Panc1 (cell line): ENCODE measurements at regions not wholly inside any gene's neighbourhood (a gene's known extent, or its start where the extent isn't known, plus 50 kb on each side); places are given as distances from the start of the nearest gene placed in this dataset.
"Not testable (repeated sequence)": the region's sequence is repeated elsewhere in the genome, so short reads cannot be mapped to it uniquely, and the experiment has no call there.

ENCODE experiments used
- ATAC-seq: fragments of 200-7000 bp; cut with Tn5 transposase; 2 replicates; pipeline ENCODE4 v1.9.1; 2020; ENCODE audit warnings: mild to moderate bottlenecking, moderate library complexity
- BruUV-seq: library from RNA; stranded (reverse); fragments of 400-500 nt; replicated peaks from 2 replicates; lab custom pipeline; 2021; lab: Mats Ljungman, UMichigan
- CTCF ChIA-PET: fragments of 300-600 bp; sonication (Branson Sonifier 250); formaldehyde crosslinking; loops from one replicate; lab custom pipeline; 2022; ENCODE audit warnings: antibody characterized with exemption; lab: Charles Lee
- POLR2A ChIA-PET: fragments of 300-600 bp; sonication (Branson Sonifier 250); formaldehyde crosslinking; loops from one replicate; lab custom pipeline; 2022; ENCODE audit warnings: antibody characterized with exemption; lab: Charles Lee
- DNase-seq: peaks from one replicate; pipeline ENCODE4 v3.0.0-alpha.2; 2010; ENCODE audit warnings: low read depth, low spot score
- H3K27ac ChIP-seq: 2 replicates; pipeline ENCODE4 v1.5.1; 2011; ENCODE audit warnings: mild to moderate bottlenecking, low read length, inconsistent platforms
- H3K27me3 ChIP-seq: fragments of 200-500 bp; sonication (Bioruptor generic); 2 replicates; pipeline ENCODE4 v1.6.0; 2014; ENCODE audit warnings: low read length, inconsistent platforms; ENCODE audit not compliant: control insufficient read depth, insufficient read depth
- H3K36me3 ChIP-seq: fragments of 200-500 bp; sonication (Bioruptor generic); 2 replicates; pipeline ENCODE4 v1.5.1; 2014; ENCODE audit warnings: inconsistent platforms, mild to moderate bottlenecking, low read length, moderate library complexity; ENCODE audit not compliant: control insufficient read depth, insufficient read depth
- H3K4me1 ChIP-seq: 2 replicates; pipeline ENCODE4 v1.5.1; 2011; ENCODE audit warnings: inconsistent platforms, mild to moderate bottlenecking, low read length, moderate library complexity; ENCODE audit not compliant: control insufficient read depth, insufficient read depth
- H3K4me3 ChIP-seq, 2 experiments: 2 replicates each; pipeline ENCODE4 v1.5.1; 2011 to 2012; ENCODE audit warnings: low read depth in 2 of 2, low read length in 2 of 2, mild to moderate bottlenecking in 2 of 2, inconsistent platforms in 1 of 2, moderate library complexity in 1 of 2
- H3K9me3 ChIP-seq: fragments of 200-500 bp; sonication (Bioruptor generic); 2 replicates; pipeline ENCODE4 v1.5.1; 2014; ENCODE audit warnings: low read depth, mild to moderate bottlenecking, inconsistent platforms, low read length, moderate library complexity; ENCODE audit not compliant: control insufficient read depth, insufficient read depth
- CTCF ChIP-seq: fragments of 450-650 bp; IDR thresholded peaks from 2 replicates; pipeline ENCODE4 v1.5.1; 2017; ENCODE audit warnings: mild to moderate bottlenecking
- POLR2AphosphoS5 ChIP-seq: IDR thresholded peaks from 2 replicates; pipeline ENCODE4 v1.6.1; 2012; ENCODE audit warnings: mild to moderate bottlenecking, low read depth, low read length, moderate library complexity
- REST ChIP-seq, 2 experiments: IDR thresholded peaks; 2 replicates each; pipeline ENCODE4 v1.6.1; 2011 to 2012; ENCODE audit warnings: low read depth in 2 of 2, control low read depth in 1 of 2, low read length in 1 of 2, mild to moderate bottlenecking in 1 of 2, moderate library complexity in 1 of 2; ENCODE audit not compliant: insufficient read depth in 1 of 2
- SIN3A ChIP-seq: IDR thresholded peaks from 2 replicates; pipeline ENCODE4 v1.6.1; 2012; ENCODE audit warnings: low read depth, mild to moderate bottlenecking, low read length, moderate library complexity, borderline replicate concordance; ENCODE audit not compliant: insufficient read depth
- TCF7L2 ChIP-seq: IDR thresholded peaks from 2 replicates; pipeline ENCODE4 v1.6.1; 2011; ENCODE audit warnings: mild to moderate bottlenecking, low read depth, low read length, inconsistent platforms
- in situ Hi-C: cut with HindIII; loops from 2 replicates; pipeline ENCODE4 v1.10.0; 2016; ENCODE audit warnings: low sequenced_read_pairs, low pct_unique_long_range_greater_than_20kb
- intact Hi-C: fragments of 100-400 bp; cut with micrococcal nuclease; formaldehyde crosslinking; loops from one replicate; pipeline ENCODE4 v1.10.0; 2022; ENCODE audit not compliant: unreplicated experiment

- no peaks in the 10 kb centered on the region for H3K27me3 ChIP-seq
- BruUV-seq: no TSS peak
- POLR2A ChIA-PET: no interaction called here
- H3K36me3 ChIP-seq: no peaks in the 10 kb centered on the region
- CTCF ChIA-PET: no interaction called here
- intact Hi-C loops (no loop called here), in situ Hi-C loops (no loop called here)
- H3K4me3 ChIP-seq: no peak overlapping the region
- no peaks in the 10 kb centered on the region for H3K4me1 ChIP-seq
- ATAC-seq (no peak), DNase-seq (no peak)
- H3K27ac ChIP-seq: no peak overlapping the region
- H3K9me3 ChIP-seq: no peaks in the 10 kb centered on the region
- TF ChIP-seq REST (IDR thresholded peaks at IDR 0.05; ENCODE audit: insufficient read depth in 1 of 2, low read depth in 2 of 2, low read length in 1 of 2) (no peak), SIN3A (no peak), TCF7L2 (no peak), POLR2AphosphoS5 (no peak), CTCF (no peak)
Measured at GRCh38 chr18:52244658-52245057, 95.3 kb upstream of the DCC start.

GRCh38 chr18:52254367-52254766 is 85.6 kb upstream of the DCC start:
- in situ Hi-C loops: no loop called here
- POLR2A ChIA-PET: no interaction called here
- DNase-seq (no peak), ATAC-seq (no peak)
- BruUV-seq: no TSS peak
- CTCF ChIA-PET: no interaction called here
- intact Hi-C loops: no loop called here
- Histone ChIP-seq H3K9me3 (no peaks in the 10 kb centered on the region), H3K36me3 (no peaks in the 10 kb centered on the region), H3K4me3 (no peak overlapping the region), H3K27me3 (no peaks in the 10 kb centered on the region), H3K27ac (no peak overlapping the region), H3K4me1 (no peaks in the 10 kb centered on the region)
- no peak for TF ChIP-seq POLR2AphosphoS5
- no peak for TF ChIP-seq REST (IDR thresholded peaks at IDR 0.05; ENCODE audit: insufficient read depth in 1 of 2, low read depth in 2 of 2, low read length in 1 of 2)
- no peak for TF ChIP-seq CTCF
- no peak for TF ChIP-seq SIN3A
- TF ChIP-seq TCF7L2: no peak

GRCh38 chr18:52257417-52257816 is 82.6 kb upstream of the DCC start:
- intact Hi-C loops, DNase-seq, in situ Hi-C loops, H3K27me3 ChIP-seq, H3K9me3 ChIP-seq, BruUV-seq, ATAC-seq, H3K4me3 ChIP-seq, H3K36me3 ChIP-seq, H3K27ac ChIP-seq, H3K4me1 ChIP-seq, POLR2A ChIA-PET: not testable (repeated sequence)
- CTCF ChIA-PET: interaction anchor here (0.6 kb wide), 1 partner anchor 980 kb away, joined by 3 read pairs; no protein-coding TSS in a partner anchor
